HG03159 (cell line): ENCODE measurements at regions not wholly inside any gene's neighbourhood (a gene's known extent, or its start where the extent isn't known, plus 50 kb on each side); places are given as distances from the start of the nearest gene placed in this dataset.
"Not testable (repeated sequence)": the region's sequence is repeated elsewhere in the genome, so short reads cannot be mapped to it uniquely, and the experiment has no call there.

ENCODE experiments used
- ATAC-seq: cut with Tn5 transposase; IDR thresholded peaks from one replicate; pipeline ENCODE4 v1.9.1; 2021; ENCODE audit warnings: mild to moderate bottlenecking, moderate library complexity; ENCODE audit not compliant: unreplicated experiment

- no peak for ATAC-seq
These were observed 370.2 kb downstream of the SHANK2 start for GRCh38 chr11:70881948-70882715.

- no peak for ATAC-seq
These were observed 369.7 kb downstream of the SHANK2 start for GRCh38 chr11:70882716-70883085.

DNA sequence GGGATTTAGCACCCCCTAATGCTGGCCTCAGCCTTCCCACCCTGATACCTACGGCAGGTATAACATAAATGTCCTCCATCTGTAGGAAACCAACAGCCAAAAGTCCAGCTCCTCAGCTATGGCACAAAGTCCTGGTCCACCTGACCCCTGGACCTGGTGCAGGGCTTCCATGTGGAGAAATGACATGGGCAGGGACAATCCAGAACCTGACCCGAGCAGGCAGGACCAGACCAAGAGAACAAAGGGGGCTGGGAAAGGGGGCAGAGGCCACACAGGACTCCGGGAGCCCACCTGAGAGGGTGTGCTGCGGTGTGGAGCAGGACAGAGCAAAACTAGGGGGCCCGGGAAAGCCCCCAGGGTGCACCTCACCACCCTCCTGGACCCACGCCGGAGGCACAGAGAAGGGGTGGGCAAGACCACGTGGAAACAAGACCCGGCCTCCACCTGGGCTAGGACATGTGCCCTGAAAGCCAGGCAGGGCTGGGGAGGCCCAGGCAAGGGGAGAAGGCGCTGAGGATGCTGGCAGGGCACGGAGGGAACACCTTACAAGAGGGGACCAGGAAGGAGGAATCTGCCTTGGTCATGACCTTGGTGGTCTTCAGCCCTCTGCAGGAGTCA, 368.9 kb downstream of the SHANK2 start:
- ATAC-seq: no peak

DNA sequence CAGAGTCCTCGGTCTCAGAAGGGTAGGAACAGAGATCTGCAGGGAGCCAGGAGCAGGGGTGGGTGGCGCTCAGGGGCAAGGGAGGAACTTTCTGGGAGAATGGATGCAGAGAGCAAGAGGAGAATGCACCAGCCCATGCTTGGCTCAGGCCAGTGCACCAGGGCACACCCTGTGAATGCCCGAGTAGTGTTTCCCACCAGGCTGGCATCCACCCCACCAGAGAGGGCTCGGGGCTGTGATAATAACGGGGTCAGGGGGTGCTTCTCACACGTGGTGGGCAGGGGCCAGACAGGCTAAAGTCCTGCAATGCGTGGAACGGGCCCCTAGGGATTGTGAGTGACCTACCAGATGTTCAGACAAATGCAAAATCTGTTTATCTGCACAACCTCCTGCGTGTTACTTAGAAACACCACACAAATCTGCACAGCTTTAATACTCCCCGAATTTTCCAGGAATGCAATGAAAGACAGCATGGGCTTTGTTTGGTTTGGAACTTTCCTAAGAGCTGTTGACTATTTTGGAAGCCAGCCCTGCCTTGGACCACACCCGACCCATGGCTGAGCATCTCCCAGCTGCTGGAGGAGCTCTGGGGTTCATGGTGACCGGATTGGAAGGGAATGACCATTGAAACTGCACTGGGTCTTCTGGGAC, 368.3 kb downstream of the SHANK2 start:
- ATAC-seq: no peak

DNA sequence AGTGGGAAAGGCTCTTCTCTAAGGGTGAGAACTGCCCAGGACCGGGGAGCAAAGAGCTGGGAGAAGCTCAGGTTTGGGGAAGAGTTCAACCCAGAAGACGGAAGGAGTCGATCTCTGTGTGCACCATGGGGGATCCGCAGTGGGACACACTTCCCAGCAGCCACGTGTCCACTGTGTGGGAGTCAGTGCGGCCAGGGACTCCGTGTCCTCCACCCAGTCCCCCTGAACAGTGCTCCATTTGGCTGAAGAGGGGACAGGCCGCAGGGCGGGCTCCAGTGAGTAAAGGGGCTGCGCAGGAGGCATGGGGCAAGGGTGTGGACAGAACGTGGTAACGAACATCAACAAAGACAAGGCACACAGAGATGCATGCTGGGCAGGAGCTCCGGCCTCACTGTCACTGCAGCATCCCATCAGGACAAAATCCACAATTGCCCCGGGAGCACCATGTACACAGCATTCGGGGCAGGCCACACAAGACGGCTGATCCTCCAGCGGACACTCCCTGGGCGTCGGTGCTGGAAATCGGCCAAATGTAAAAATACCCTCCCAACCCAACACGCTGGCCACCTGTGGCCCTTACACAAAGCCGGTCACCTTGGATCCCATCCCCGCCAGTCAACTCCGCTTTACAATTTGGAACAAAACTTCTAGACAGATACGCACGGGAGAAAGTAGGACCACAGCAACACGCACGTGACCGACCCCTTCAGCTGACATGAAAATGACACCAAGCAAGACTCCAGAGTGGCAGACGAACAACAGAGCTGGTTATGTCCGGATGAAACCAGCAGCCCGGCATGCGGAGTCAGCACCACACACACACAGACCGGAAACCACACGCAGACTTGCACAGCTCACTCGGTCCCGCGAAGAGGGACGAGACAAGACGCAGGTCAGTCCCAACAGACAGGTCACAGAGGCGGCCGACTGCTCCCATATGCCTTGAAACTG, 366.8 kb downstream of the SHANK2 start:
- no peak for ATAC-seq

- no peak for ATAC-seq
These were observed 366.1 kb downstream of the SHANK2 start for GRCh38 chr11:70886256-70886655.

DNA sequence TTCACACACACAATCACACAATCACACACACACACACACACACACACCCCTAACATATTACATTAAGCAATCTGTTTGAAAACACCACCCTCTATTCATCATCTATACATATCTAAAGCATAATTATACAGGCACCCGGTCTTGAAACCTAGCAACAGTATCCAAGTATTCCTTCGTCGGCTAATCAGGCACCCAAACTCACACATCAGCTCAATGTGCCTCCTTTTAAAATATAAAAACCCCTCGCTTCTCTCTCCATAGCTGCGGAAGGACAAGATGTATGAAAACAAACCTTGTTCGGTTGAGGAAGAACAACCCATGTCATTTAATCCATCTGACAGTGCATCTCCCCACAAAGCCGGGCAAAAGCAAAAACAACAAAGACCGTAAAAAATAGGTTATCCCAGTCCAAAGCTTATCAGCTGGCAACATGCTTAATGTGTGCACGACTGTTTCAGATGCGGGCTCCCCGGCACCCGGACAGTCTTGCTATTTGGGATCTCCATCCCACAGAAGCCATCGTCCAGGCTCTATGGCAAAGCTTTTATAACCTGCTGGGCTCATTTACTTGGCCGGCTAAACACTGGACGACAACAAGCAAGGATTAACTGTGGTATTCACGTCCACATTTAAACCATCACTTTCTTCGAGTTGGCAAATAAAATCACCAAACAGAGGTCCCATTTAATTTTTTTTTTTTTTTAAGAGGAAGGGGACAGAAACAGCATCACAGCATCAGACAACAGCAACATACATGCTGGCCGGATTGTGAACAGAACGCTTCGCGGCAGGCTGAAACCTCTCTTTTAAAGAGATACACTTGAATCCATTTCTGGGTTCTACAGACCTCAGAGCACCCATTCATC, 365.5 kb downstream of the SHANK2 start:
- ATAC-seq: no peak

GRCh38 chr11:70887542-70887827, 364.9 kb downstream of the SHANK2 start:
- ATAC-seq: no peak

DNA sequence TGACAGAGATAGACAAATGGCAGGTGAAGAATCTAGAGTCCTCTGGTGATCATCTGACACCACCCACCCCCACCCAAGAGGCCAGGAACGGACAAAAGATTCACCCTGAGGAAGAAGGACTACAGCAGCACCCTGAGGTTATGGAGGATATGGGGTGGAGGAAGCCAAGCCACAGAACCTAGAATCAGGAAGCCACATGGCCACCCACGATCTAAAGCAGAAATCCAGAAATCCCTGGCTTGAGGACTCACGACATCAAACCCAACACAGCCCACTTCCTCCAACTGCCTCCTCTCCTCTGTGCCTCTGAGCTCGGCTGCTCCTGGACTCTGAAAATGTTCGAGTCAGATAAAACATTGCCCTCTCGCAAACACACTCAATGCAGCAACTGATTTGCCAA, 364.3 kb downstream of the SHANK2 start:
- no peak for ATAC-seq

GRCh38 chr11:70889411-70889810, 363.0 kb downstream of the SHANK2 start:
- no peak for ATAC-seq

DNA sequence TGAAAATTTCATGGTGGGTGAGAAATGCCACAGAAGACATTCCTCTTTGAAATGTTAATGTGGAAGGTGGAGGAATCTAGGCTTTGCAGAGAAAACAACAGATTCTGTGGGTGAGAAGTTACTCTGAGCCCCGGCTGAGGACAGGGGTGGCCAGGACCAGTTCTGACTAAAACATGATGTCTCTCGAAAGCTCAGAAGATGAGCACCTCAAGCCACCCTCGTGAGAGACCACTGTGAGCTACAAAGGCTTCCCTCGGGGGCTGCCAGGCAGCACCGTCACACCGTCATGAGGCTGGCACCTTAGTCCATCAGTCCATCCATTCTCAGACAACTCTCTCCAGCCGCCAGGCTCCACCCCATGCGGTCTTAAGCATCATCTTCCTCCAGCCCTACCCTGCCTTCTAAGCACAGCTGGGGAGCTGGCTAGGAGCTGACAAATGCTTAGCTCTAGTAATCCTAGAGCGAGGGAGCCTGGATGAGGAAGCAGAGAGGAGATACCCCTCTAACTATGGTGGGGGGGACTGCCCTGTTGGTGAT, 360.5 kb downstream of the SHANK2 start:
- no peak for ATAC-seq

DNA sequence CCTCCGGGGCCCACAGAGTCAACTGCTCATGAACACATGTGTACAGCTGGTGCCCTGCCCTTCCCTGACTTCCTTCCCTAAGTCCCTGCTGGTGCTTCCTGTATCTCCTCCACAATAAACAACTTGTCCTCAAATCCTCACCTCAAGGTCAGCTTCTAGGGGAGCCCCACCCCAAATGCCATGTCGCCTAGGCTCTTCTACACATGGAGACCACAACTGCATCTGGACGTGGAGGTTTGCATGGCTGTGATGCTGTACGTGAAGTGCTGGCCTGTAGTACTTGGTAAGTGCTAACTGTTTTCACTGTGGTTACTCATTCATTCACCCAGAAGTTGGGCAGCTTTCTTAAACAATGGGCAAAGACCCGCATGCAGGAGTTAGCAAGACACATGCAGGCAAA, 359.5 kb downstream of the SHANK2 start:
- no peak for ATAC-seq

DNA sequence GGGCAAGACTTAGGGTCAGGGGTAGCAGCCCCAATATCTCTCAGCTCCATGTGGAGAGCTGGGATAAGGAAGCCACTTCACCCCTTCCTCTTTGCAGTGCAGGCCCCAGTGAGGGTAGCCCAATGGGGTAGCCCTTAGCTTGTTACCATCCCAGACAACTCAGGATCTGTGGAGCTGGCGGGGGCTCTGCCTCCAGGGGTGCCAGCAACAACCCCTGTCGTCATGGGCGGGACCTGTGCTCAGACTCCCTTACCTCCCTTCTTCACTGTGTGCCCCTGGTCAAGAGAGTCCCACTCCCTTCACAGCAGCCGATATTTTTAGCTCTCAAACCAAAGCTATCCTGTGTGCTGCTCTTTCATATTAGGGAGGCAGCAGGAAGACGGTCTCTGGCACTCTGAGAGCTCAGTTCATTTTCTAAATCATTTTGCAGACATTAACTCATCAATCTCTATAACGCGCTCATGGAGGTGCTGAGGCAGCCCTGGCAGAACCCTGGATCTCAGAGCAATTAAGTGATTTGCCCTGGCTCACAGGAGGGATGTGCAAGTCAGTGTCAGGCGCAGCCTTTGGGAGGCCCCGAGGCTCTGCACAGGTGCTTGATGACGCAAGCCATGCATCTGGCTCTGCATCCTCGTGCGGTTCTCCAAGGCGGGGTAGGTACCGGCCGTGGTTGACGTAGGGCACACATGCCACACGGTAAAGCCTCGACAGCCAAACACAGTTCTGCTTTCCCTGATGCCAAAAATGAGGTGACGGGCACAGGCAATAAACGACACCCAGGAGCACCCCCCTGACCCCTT, 357.6 kb downstream of the SHANK2 start:
- no peak for ATAC-seq

- no peak for ATAC-seq
These were observed 357.1 kb downstream of the SHANK2 start for GRCh38 chr11:70895366-70895670.

GRCh38 chr11:70897429-70897828, 354.9 kb downstream of the SHANK2 start:
- ATAC-seq: no peak

DNA sequence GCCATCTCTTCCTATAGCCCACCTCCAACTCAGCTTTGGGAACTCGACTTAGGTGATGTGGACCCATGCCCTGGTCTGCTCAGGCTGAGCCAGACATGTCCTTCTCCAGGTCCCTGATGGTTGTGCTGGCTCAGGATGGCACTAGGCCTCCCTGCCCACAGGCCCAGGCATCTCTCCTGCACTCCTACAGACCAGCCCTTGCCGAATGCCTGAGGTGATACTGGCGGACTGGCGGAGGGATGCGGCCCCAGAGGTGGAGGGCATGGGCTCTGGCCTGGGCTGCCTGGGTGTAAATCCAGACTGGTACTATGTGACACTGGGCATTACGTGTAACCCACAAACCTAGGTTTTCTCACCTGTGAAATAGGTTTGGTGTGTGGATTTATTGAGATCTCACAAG, 352.8 kb downstream of the SHANK2 start:
- no peak for ATAC-seq

GRCh38 chr11:70900540-70900939, 351.8 kb downstream of the SHANK2 start:
- ATAC-seq: no peak

GRCh38 chr11:70901951-70902521, 350.3 kb downstream of the SHANK2 start:
- no peak for ATAC-seq

DNA sequence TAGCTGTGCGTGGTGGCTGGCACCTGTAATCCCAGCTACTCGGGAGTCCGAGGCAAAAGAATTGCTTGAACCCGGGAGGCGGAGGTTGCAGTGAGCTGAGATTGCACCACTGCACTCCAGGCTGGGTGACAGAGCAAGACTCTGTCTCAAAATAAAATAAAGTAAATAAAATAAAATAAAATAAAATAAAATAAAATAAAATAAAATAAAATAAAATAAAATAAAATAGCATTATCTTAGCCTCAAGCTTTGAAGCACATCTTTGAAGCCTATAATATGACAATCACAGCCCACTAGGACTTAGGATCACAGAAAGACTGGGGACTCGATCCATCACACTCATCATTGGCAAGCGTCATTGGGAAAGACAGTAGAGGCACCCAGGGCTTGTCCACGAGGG, 349.1 kb downstream of the SHANK2 start:
- ATAC-seq: not testable (repeated sequence)
